NCI-H510A treated with DMSO at 0.1 percent for 48 hours (cell line): ENCODE measurements at regions not wholly inside any gene's neighbourhood (a gene's known extent, or its start where the extent isn't known, plus 50 kb on each side); places are given as distances from the start of the nearest gene placed in this dataset.
"Not testable (repeated sequence)": the region's sequence is repeated elsewhere in the genome, so short reads cannot be mapped to it uniquely, and the experiment has no call there.

Source experiments
- DNase-seq: peaks from one replicate; lab custom pipeline; 2025; lab: John Stamatoyannopoulos, UW

DNA sequence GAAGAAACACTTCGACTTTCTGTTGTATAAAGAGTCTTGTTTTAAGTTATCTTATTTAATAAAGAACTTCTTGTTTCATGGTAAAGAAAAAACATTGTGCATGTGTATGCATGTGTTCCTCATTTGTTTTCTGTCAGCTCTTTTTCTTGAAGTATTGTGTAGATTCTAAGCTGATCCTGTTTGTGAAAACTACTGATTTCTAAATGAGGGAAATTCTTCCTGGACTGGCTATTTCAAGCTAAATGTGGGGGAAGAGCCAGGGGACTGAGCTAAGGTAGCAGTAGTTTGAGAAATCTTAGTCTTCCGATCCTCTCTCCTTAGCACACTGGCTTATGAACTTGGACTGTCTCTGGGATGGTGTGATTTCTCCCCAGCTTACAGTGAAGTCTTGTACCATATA is 56.4 kb upstream of the RBMS1 start:
- no peak for DNase-seq

DNA sequence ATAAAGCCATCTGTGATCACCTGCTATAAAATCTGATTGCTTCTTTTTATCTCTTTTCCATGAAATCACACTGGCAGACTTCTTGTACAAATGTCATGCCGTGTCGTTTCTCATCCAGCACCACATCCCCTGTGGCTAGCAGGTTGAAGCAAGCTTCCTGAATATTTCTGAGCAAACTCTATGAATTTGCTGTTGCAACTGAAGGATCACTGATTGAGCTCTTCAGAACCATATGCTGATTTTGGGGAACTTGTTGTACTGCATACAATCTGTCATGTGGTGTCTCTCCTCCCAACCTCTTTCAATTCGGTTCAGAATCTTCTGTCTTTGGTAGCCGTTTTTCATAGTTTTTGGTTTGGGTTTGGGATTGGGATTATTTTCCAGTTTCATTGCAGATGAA is 57.7 kb upstream of the RBMS1 start:
- no peak for DNase-seq

DNA sequence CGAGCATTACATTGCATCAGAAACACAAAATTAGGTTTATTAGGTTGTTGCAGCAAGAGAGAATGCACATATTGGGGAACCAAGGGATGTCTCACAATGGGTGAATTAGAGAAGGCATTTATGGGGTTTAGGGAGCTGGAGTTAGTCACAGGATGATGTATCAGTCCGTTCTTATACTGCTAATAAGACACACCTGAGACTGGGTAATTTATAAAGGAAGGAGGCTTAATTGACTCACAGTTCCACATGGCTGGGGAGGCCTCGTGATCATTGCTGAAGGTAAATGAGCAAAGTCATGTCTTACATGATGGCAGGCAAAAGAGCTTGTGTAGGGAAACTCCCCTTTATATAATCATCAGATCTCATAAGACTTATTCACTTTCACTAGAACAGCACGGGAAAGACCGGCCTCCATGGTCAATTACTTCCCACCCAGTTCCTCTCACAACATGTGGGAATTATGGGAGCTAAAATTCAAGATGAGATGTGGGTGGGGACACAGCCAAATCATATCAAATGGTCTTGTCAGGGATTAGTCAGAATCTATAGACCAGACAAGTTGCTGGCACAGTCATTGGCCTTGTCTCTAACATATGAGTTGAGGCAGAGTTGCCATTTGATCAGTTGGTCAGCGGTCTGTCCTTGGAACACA is 61.9 kb upstream of the RBMS1 start:
- no peak for DNase-seq

DNA sequence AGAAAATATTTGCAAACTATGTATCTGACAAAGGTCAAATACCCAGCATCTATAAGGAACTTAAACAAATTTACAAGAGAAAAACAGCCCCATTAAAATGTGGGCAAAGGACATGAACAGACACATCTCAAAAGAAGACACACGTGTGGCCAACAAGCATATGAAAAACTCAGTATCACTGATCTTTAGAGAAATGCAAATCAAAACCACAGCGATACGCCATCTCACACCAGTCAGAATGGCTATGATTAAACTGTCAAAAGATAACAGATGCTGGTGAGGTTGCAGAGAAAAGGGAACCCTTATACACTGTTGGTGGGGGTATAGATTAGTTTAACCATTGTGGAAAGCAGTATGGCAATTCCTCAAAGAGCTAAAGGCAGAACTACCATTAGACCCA is 64.3 kb upstream of the RBMS1 start:
- DNase-seq = no peak

DNA sequence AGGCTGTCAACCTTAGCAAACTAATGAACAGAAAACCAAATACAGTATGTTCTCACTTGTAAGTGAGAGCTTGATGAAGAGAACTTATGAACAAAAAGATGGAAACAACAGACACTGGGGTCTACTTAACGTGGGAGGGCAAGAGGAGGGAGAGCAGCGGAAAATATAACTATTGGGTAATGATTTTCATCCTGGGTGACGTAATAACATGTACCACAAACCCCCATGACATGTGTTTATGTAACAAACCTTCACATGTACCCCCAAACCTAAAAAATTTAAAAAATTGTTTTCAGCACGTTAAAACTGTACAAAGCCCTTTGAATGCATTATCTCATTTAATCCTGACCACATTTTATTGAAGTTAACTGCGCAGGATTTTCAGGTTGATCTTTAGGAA is 64.9 kb upstream of the RBMS1 start:
- DNase-seq = no peak

DNA sequence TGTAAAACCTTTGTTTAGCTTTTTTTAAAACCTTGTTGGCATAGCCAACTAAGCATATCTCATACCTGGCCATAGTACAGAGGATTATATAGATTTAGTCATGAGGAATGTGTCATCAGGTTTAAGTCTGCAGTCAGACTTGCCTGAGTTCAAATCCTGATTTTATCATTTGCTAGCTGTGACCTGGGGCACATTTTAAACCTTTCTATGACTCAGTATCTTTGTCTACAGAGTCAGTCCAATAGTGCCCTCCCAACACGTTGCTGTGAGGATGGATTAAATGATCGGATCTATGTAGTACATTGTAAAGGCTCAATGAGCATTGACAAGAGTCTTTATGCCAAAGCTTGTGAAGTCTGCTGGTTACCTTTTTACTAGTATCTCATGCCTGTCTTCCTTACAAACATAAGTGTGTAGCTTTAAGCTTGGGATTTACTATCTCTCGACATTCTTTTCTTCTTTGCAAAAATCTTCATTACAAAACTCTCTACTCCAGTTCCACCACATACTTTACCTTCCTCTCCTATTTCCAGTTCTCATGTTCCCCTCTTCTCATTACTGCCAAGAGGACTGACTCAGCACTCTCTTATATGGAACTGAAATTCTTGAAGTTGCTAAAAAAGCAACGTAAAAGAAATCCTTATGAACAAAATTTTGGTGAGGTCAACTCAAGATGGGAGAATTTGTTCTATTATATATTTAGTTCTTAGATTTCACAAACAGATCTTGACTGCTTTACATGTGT is 68.1 kb upstream of the RBMS1 start:
- no peak for DNase-seq

DNA sequence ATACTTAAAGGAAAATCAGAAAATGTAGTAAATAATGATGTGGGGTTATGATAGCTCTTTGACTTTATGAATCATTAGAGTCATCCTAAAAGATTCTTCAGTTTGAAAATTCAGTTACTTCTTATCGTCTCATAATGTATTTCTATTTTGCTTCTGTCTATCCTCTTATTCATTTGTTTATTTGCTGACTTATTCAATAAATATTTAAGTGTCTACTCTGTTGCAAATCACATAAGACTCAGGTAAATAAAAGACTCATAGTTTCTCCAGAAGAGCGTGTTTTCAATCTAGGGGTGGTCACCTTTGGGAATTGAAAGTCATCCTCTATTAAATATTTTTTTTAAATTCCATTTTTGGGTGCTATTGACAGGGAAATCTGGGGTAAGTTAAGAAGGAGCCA is 69.1 kb upstream of the RBMS1 start:
- no peak for DNase-seq

DNA sequence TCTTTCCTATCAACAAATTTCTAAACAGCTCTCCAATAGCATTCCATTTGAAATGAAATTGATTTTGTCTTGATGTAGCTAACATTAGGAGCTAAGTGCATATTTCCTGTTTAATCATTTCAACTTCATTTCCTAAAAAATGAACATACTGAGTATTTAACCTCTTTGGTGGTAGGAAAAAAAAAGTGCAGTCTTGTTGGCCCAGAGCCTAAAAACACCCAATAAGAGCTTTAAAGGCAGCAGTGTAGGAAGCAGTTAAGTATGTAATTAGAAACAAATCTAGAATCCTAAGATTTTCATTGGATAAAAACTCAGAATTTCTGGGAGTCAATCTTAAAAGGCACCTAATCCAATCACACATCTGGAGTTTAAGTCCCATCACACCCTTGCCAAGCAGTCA is 71.0 kb upstream of the RBMS1 start:
- no peak for DNase-seq

DNA sequence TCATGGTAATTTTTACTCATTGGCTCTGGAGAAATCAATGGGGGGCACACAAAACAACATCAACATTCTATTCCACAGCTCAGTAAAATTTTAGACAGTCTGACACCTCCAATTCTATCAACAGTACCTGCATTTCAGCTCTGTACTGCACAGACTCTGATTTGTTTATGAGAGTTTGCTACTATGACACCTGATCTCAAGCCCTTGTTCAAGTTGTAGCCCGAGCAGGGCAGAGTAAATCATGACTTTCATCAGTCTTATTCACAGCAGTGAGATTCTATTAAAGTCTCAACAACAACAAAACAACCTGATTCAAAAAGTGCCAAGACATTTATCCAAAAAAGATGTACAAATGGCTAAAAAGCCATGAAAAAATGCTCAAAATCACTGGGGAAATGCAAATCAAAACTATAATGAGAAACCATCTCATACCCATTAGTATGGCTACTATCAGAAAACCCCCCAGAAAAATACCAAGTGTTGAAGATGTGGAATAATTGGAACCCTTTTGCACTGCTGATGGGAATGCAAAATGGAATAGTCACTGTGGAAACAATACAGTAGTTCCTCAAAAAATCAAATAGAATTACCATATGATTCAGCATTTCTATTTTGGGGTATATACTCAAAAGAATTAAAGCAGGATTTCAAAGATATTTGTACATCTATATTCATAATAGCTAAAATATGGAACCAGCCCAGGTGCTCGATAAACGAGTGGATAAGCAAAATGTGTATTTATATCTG is 71.7 kb upstream of the RBMS1 start:
- DNase-seq = no peak

DNA sequence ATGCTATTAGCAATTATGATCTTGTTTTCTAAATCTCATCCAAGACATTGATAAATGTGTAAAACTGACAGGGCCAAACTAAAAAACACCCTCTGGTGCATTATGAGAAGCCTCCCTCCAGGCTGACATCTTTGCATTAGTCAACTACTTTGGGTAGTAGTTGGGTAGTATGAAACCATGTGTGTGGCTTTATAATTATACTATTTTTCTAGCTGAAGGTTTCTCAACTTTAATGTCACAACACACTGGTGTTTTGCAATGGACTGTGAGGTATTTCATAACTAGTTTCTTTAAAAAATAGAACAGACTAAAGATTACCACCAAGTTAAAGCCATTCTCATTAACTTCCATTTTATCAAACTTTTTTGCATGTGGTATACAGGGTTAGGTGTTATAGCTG is 73.1 kb upstream of the RBMS1 start:
- no peak for DNase-seq

DNA sequence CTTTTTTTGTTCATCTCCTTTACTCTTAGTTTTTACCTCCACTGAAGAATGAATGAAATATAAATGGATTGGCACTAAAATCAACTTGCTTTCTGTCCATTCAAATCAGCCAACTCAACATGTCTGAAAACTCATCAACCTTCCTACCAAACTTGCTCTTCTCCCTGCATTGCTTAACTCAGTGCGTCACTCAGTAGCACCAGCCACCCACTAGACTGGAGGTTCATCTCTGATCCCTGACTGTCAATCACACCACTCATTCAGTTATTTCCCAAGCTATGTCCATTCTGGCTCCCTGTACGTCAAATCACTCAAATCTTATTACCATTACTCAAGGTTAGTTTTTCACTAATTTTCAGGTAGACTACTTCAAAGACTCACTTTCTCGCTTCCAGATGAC is 75.2 kb upstream of the RBMS1 start:
- no peak for DNase-seq

DNA sequence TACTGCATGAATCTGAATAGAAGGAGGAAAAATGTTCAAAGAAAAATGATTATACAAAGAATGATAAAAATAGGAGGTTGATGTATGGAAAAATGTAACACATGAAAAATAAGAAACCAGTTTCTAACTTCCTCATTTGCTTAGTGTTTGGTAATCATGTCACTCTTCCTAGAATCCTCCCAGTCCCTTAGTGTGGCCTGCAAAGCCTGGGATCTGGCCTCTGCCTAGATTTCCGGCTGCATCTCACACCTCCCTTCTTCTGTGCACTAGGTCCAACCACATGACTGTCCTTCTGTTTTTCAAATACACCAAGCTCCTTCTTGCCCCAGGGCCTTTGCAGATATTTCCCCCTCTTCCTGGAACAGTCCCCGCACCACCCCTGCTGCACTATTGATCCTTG is 76.8 kb upstream of the RBMS1 start:
- no peak for DNase-seq

DNA sequence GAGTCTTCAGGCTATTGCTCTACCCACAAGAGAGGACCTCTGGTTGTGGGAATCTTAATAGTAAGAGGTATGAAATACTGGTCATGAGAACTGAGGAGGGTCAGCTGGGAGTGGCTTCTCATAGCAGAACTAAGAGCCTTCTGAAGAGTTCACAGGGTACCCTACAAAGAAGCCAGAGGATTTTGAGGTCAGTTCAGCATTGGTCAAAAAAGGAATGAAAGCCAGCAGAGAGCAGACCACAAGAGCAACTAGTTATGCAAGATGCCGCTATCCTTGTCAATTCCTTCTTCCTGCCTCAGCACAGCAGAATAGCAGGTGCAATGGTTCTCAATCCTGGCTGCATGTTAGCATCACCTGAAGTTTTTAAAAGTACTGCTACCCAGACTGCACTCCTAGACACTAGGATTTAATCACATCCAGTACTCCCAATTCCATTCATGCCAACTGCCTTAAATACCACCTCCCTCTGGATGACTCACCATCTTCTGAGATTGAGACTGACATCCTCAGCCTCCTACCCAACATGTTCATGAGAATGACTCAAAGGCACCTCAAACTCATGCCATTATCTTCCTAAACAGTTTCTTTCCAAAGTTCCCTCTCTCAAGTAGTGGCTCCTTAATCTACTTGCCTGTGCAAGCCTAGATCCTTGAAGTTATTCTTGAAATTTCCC is 81.0 kb upstream of the RBMS1 start:
- no peak for DNase-seq

DNA sequence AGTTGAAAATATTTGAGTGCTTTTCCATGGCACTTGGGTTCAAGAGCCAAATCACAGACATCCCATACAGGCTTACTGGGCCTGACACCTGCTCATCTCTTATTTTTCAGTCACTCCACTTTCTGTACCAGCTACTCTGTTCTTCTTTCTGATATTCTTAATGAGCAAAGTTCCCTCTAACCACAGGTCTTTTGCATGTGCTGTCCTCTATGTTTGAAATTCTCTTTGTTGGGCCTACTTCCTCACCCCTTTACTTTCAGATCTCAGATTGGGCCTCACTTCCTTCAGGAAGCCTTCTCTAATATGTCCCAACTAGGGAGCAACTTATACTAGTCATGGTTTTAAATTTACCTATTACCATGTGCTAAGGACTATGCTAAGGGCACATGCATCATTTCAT is 81.8 kb upstream of the RBMS1 start:
- DNase-seq = no peak

DNA sequence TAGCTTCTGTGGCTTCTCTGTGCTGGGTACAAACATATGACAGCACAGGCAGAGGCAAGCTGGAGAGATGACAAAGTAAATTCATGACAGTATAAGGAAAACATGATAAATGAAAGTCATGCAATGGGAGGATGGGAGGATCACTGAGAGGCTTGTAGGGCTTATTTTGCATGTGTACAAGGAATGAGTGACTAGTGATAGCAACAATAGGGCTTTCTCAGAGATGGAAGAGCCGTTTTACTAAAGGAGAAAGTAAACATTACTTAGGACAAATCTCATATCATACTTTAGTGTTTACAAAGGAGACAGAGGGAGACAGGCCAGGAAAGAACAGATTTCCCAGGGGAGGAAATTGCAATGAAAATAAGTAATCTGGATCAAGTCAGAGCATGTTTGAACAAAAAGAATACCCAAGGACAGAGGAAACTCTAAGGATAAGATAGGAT is 82.5 kb upstream of the RBMS1 start:
- no peak for DNase-seq

DNA sequence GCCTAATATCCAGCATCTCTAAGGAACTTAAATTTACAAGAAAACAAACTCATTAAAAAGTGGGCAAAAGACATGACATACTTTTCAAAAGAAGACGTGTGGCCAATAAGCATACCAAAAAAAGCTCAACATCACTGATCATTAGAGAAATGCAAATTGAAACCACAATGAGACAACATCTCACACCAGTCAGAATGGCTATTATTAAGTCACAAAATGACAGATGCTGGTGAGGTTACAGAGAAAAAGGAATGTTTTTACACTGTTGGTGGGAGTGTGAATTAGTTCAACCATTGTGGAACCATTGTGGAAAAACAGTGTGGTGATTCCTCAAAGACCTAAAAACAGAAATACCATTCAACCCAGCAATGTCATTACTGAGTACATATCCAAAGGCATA is 83.5 kb upstream of the RBMS1 start:
- not testable (repeated sequence) for DNase-seq

DNA sequence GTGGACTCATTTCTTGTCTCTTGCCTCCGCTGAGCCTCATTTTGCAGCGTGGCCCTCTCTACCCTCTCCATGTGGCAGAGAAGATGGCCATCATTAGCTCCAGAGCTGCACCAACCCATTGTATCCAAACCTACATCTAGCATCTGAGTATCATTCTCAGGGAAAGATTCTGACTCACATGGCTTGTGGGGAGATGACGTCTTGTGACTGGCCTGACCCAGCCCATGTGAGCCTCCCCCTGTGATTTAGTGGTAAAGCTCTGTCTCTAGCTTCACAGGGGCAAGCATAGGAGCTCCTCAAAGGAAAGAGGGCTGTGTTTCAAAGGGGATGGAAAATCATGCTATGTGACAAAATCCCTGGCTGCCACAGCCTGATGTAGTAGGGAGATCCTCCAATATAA is 87.4 kb upstream of the RBMS1 start:
- DNase-seq = no peak

DNA sequence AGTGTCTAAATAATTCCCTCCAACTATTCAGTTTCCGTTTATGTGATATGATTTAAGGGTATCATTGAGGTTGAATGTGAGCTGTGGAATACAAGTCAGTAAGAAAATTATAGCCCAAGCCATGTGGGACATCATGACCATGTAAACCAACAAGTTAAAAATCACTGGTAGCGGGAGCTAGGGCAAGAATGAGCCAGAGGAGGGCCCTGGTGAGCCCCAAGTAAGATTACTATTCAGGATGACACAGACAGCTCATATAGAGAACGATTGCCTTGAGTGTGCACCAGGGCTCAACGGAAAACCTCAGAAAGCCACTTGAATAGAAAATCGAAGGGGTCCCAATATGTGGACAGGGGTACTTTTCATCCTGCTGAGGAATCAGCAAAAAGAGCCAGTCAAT is 87.8 kb upstream of the RBMS1 start:
- DNase-seq = no peak

DNA sequence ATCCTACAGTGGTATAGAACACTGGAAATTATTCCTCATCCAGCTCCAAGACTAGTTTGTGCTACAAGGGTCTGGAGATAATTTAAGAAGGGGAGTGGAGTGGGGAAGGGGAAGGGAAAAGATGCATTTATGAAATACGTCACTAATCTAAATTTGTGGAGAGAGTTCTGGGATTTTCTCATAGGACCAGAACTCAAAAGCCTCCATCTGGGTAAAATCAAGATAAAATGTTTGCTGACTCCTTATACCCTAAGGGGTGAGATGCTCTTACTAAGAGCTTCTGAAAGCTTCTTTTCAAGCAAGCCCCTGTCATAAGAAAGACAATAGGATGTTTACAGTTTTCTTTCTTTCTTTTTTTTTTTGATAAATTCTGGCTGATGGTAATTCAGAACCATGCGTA is 88.5 kb upstream of the RBMS1 start:
- no peak for DNase-seq

DNA sequence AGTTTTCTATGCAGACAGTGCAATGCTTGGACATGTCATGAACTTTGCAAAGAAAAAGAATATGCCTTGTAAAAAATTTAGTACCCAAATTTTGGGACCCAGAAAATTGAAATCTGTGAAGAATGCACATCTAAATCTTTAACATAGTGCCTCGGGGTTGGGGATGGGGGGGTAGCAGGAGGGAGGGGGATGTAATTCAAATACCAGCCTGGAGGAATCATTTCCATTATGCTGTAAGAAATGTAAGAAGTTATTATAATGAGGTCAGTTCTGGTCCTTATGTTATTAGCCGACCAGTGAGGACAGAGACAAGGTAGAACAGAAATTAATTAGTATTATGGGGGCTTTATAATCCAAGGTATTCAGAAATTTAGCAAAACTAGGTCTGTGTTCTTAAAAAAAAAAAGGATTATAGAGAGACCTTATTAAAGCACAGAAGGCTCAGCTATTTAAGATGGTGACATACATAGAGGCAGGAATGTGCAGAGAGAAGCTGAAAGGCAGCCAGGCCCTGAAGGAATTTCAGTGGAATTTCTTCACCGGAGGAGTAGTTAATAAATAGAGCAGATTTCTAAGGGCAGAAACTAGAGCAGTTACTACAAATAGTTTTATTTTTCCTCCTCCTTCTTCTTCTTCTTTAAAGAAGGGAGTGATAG is 89.0 kb upstream of the RBMS1 start:
- DNase-seq = no peak

DNA sequence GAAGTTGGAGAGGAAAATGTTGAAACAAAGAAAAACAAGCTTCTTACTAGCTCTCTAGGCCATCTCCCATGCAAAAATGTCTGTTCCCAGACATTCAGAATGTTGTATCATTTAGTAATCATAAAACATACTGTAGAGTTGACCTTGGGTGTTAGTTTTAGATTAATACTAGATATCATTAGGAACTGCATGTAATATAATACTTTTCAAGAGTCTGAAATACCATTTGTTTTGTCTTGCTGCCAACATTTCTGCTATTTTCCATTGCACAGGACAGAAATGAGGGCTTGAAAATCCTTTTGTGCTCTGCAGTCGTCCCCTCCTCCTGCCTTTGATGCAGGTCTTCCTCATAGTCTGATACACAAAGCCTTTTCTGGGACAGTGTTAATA is 89.5 kb upstream of the RBMS1 start:
- no peak for DNase-seq

DNA sequence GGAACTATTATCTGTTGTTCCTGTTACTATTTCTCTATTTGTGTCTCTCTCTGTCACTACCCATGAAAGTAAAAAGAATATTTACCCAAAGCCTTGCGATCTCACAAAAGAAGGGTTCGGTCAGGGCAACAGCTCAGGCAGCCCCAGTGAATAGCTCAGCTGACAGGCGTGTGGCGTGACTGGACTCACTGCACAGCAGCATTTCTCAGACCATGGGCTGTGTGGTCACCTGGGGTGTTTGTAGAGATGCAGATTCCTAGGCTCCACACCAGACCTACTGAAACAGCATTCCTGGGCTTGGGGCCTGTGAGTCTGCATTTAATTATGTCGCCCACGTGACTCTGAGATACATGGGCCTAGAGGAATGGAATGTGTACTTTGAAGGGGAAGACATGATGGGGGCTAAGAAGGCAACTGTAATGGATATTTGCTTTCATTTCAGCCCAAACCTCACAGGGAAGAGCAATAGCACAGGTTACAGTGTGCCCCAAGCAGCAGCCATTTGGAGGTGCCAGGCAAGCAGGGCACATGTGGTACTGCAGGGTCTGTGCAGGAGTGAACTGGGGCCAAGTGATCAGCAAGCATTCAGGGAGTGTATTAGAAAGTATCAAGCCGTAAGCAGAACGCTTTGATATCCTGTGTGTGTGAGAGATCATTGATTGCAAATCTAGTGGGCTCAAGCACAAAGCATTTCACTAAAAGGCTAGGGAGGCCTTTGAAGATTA is 90.4 kb upstream of the RBMS1 start:
- DNase-seq = no peak
